ENCODE measurements at regions not wholly inside any gene's neighbourhood (a gene's known extent, or its start where the extent isn't known, plus 50 kb on each side); places are given as distances from the start of the nearest gene placed in this dataset.

- Histone ChIP-seq H2BK15ac (ENCODE audit: low read depth, low read length) (no peak overlapping the region), H3K14ac (ENCODE audit: insufficient read depth, low read length) (no peak overlapping the region), H3K79me2 (ENCODE audit: insufficient read depth, low read length) (no peaks in the 10 kb centered on the region), H3K23ac (ENCODE audit: insufficient read length, low read depth, low read length) (no peak overlapping the region), H3K18ac (ENCODE audit: insufficient read length, low read depth, low read length) (no peak overlapping the region), H3K27ac (ENCODE audit: insufficient read length, low read depth, low read length) (no peak overlapping the region), H3K4ac (ENCODE audit: low read depth, low read length) (no peak overlapping the region), H3K9ac (ENCODE audit: extremely low read depth, insufficient read length, low read length) (no peak overlapping the region), H2AFZ (ENCODE audit: low read length) (no peak overlapping the region), H2BK120ac (ENCODE audit: low read depth, low read length, poor library complexity, severe bottlenecking) (no peak overlapping the region), H3T11ph (ENCODE audit: low read length) (no peak overlapping the region), H3K23me2 (ENCODE audit: insufficient read length, low read depth, low read length, poor library complexity, severe bottlenecking) (no peaks in the 10 kb centered on the region), H2BK5ac (ENCODE audit: insufficient read length, low read length) (no peak overlapping the region), H4K20me1 (ENCODE audit: control insufficient read depth, insufficient read depth, insufficient read length) (no peaks in the 10 kb centered on the region), H2AK5ac (ENCODE audit: insufficient read length, low read length) (no peak overlapping the region), H3K79me1 (ENCODE audit: insufficient read depth, low read depth, low read length, poor library complexity, severe bottlenecking) (no peaks in the 10 kb centered on the region), H3K4me1 (ENCODE audit: insufficient read depth, low read length) (no peaks in the 10 kb centered on the region), H4K91ac (ENCODE audit: insufficient read length, low read depth, low read length) (no peak overlapping the region), H4K8ac (replicated peaks; ENCODE audit: insufficient read length, low read depth, low read length) (no peak overlapping the region), H3K27me3 (ENCODE audit: insufficient read depth, low read length) (no peaks in the 10 kb centered on the region), H3K9me3 (ENCODE audit: control insufficient read depth, low read depth, low read length) (no peaks in the 10 kb centered on the region), H2BK20ac (ENCODE audit: low read depth, low read length, poor library complexity, severe bottlenecking) (no peak overlapping the region), H4K5ac (ENCODE audit: insufficient read length, low read depth, low read length) (no peak overlapping the region), H3K4me2 (ENCODE audit: insufficient read depth, insufficient read length, low read length) (no peak overlapping the region), H3K56ac (ENCODE audit: insufficient read length, low read depth, low read length) (no peak overlapping the region), H2BK12ac (ENCODE audit: insufficient read length, low read depth, low read length) (no peak overlapping the region)
- Mint-ChIP-seq H3K27me3 (ENCODE audit: low read depth) (peaks cover 8% of the 10 kb centered on the region), H3K36me3 (ENCODE audit: insufficient read depth in 1 of 3, low read depth in 3 of 3) (no peaks in the 10 kb centered on the region; a peak in 2 of 7 replicates), H3K4me3 (no peak overlapping the region), H3K4me1 (no peaks in the 10 kb centered on the region), H3K27ac (peak overlapping the region in 1 of 3 experiments; percentile 46; a peak in 1 of 7 replicates), H3K9me3 (peaks cover 13 to 55% of the 10 kb centered on the region in 2 experiments)
- DNase-seq: no peak
- TF ChIP-seq CTCF (conservative IDR thresholded peaks at IDR 0.05): no peak
- no CpG with 5 or more reads among the region's 2 CpGs for WGBS (ENCODE audit: extremely low coverage, insufficient read length, low lambda C conversion rate)
Observed at GRCh38 chr6:159513914-159514313, 179.1 kb downstream of the SOD2 start.

Data from H9 (cell line).